Testis (tissue), 2 donors: ENCODE measurements at regions not wholly inside any gene's neighbourhood (a gene's known extent, or its start where the extent isn't known, plus 50 kb on each side); places are given as distances from the start of the nearest gene placed in this dataset.

Experiments
- DNase-seq: peaks from one replicate; pipeline ENCODE4 v3.0.0-alpha.2; 2019
- H3K27ac ChIP-seq, 2 donors: fragments of 200-600 bp; sonication (generic); one replicate each; pipeline ENCODE4 v1.5.1; 2019
- H3K27me3 ChIP-seq: fragments of 200-600 bp; sonication (generic); one replicate; pipeline ENCODE4 v1.5.1; 2019
- H3K36me3 ChIP-seq: fragments of 200-600 bp; sonication (generic); one replicate; pipeline ENCODE4 v1.5.1; 2017; ENCODE audit warnings: low read depth; ENCODE audit errors: missing control alignments
- H3K4me1 ChIP-seq: fragments of 200-600 bp; sonication (generic); one replicate; pipeline ENCODE4 v1.5.1; 2019
- H3K4me3 ChIP-seq, 2 donors: fragments of 200-600 bp; sonication (generic); one replicate each; pipeline ENCODE4 v1.5.1; 2017 to 2019
- H3K9me3 ChIP-seq: fragments of 200-600 bp; sonication (generic); one replicate; pipeline ENCODE4 v1.5.1; 2017
- POLR2A ChIP-seq: fragments of 450-650 bp; IDR thresholded peaks from one replicate; pipeline ENCODE4 v1.6.1; 2017; ENCODE audit warnings: antibody characterized with exemption, mild to moderate bottlenecking, moderate library complexity
- WGBS, 2 donors: methylation state at CpG; one replicate each; pipeline ENCODE4 v1.1.5; 2018; 5-methylcytosine and 5-hydroxymethylcytosine counted together
- intact Hi-C: fragments of 100-400 bp; cut with DNase I; formaldehyde crosslinking; loops from one replicate; pipeline ENCODE4 v1.15.1; 2023; ENCODE audit warnings: low total_unique reads
- TF ChIP-seq, protein P1 (sequence below), 3 experiments: fragments of 450-650 bp in 2 of 3; fragments of 200-600 bp in 1 of 3; sonication (generic) in 1 of 3; IDR thresholded peaks; one replicate each; pipeline ENCODE4 v1.5.1; 2016 to 2019; ENCODE audit warnings: antibody characterized with exemption in 3 of 3, mild to moderate bottlenecking in 2 of 3, moderate library complexity in 1 of 3

DNA sequence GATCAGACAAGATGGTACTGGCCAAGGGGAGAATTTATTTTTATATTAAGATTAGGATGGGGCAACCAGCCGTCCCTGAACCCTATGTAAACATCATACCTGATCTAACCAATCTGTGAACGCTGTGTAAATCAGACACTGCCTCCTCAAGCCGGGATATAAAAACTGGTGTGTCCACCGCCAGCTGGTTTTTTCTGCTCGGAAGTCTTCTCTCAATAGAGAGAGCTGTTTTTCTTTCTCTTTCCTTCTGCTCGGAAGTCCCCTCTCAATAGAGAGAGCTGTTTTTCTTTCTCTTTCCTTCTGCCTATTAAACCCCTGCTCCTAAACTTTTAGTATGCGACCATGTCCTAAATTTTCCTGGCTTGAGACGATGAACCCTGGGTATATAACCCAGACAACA lies 615.5 kb upstream of the NUDT12 start:
- Histone ChIP-seq H3K27me3 (no peaks in the 10 kb centered on the region), H3K4me1 (no peaks in the 10 kb centered on the region), H3K4me3 (no peak overlapping the region), H3K9me3 (no peaks in the 10 kb centered on the region), H3K36me3 (no peaks in the 10 kb centered on the region), H3K27ac (no peak overlapping the region)
- intact Hi-C loops: no loop called here
- 71 to 74% methylated on average over 8 of the region's 8 CpGs for WGBS, 2 donors
- TF ChIP-seq, protein P1, sequence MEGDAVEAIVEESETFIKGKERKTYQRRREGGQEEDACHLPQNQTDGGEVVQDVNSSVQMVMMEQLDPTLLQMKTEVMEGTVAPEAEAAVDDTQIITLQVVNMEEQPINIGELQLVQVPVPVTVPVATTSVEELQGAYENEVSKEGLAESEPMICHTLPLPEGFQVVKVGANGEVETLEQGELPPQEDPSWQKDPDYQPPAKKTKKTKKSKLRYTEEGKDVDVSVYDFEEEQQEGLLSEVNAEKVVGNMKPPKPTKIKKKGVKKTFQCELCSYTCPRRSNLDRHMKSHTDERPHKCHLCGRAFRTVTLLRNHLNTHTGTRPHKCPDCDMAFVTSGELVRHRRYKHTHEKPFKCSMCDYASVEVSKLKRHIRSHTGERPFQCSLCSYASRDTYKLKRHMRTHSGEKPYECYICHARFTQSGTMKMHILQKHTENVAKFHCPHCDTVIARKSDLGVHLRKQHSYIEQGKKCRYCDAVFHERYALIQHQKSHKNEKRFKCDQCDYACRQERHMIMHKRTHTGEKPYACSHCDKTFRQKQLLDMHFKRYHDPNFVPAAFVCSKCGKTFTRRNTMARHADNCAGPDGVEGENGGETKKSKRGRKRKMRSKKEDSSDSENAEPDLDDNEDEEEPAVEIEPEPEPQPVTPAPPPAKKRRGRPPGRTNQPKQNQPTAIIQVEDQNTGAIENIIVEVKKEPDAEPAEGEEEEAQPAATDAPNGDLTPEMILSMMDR (IDR thresholded peaks at IDR 0.05): no peak
- no peak for TF ChIP-seq POLR2A
- no peak for DNase-seq

DNA sequence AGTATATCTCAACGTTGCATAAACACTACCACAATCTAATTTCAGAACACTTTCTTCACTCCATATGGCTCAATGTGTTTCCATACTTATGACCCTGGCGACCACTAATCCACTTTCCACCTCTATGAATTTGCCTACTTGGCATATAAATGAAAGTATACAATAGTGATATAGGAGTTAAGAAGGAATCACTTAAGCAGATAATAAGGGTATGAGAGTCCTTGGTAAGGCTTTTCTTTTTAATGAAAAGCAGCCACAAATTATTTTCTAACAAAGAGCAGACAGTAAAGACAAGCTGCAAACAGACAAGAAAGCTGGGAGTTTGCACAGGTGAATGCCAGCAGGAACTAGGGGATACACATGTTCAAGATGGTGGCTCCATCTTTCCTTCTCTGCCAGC lies 615.1 kb upstream of the NUDT12 start:
- TF ChIP-seq, protein P1 (IDR thresholded peaks at IDR 0.05): no peak
- no peak for TF ChIP-seq POLR2A
- H3K9me3 ChIP-seq: no peaks in the 10 kb centered on the region
- no peaks in the 10 kb centered on the region for H3K36me3 ChIP-seq
- no peaks in the 10 kb centered on the region for H3K27me3 ChIP-seq
- DNase-seq: no peak
- H3K4me1 ChIP-seq: no peaks in the 10 kb centered on the region
- no peak overlapping the region for H3K27ac ChIP-seq
- intact Hi-C loops: no loop called here
- H3K4me3 ChIP-seq: no peak overlapping the region
- WGBS, 2 donors: 81 to 88% methylated on average over 2 of the region's 2 CpGs

DNA sequence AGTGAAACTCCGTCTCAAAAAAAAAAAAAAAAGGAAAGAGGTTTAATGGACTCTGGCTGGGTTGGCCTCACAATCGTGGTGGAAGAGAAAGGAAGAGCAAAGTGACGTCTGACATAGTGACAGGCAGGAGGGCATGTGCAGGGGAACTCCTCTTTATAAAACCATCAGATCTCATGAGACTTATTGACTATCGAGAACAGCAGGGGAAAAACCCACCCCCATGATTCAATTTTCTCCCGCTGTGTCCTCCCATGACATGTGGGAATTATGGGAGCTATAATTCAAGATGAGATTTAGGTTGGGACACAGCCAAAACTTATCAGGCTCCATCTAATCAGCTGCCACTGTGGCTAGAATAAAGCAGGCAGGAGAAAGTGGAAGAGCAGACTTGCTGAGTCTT lies 610.4 kb upstream of the NUDT12 start:
- no peak overlapping the region for H3K27ac ChIP-seq
- intact Hi-C loops: no loop called here
- WGBS, 2 donors: 80 to 83% methylated on average over 5 of the region's 5 CpGs
- DNase-seq: no peak
- H3K27me3 ChIP-seq: no peaks in the 10 kb centered on the region
- H3K36me3 ChIP-seq: no peaks in the 10 kb centered on the region
- H3K4me3 ChIP-seq: no peak overlapping the region
- TF ChIP-seq, protein P1 (IDR thresholded peaks at IDR 0.05): no peak
- no peak for TF ChIP-seq POLR2A
- no peaks in the 10 kb centered on the region for H3K9me3 ChIP-seq
- H3K4me1 ChIP-seq: no peaks in the 10 kb centered on the region

DNA sequence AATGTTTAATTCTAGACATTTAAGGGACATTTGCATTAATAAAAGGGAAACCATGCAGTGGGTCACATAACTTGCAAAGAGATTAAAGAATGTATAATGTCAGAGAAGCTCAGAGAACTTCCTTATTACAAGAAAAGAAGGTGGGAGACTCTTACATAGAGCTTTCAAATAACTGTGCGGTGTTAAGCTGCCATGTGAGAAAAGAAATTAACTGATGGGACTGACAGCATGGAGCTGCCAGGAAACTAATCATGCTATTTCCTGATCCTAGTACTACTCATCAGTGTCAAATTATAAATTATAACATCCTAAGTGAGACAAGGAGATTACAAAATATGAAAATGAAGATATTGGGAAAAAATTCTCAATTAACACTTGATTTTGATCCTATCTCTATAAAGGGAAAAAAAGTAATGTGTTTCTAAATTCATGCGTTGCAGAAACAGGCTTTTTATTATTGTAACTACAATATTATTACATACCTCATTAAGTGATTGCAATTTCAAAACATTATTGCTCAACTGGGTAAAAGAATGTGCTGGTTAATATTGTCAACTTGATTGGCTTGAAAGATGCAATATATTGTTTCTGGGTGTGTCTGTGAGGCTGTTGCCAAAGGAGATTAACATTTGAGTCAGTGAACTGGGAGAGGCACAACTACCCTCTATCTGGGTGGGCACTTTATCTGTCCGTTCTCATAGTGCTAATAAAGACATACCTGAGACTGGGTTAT lies 609.5 kb upstream of the NUDT12 start:
- intact Hi-C loops: no loop called here
- Histone ChIP-seq H3K4me1 (no peaks in the 10 kb centered on the region), H3K27me3 (no peaks in the 10 kb centered on the region), H3K9me3 (no peaks in the 10 kb centered on the region), H3K36me3 (no peaks in the 10 kb centered on the region), H3K27ac (no peak overlapping the region), H3K4me3 (no peak overlapping the region)
- no peak for DNase-seq
- TF ChIP-seq POLR2A: no peak
- WGBS, 2 donors: 79 to 82% methylated on average over 3 of the region's 3 CpGs

DNA sequence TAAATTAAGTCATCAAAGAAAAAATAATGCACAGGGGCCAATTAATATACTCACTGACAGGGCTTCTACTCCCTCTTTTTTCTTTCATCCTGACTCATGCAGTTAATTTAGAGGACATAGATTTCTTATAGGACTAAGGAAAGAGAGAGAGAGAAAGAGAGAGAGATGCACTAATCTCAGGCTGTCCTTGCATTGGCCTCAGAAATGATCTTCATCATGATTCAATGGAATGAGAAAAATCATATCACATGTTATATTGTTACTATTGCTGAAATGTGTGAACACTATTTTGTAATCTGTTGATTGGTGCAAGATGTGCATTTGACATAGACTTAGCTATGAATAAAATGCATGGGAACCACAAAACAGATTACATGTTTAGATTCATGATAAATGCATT lies 608.3 kb upstream of the NUDT12 start:
- no peaks in the 10 kb centered on the region for H3K4me1 ChIP-seq
- no peaks in the 10 kb centered on the region for H3K27me3 ChIP-seq
- no peak for TF ChIP-seq POLR2A
- TF ChIP-seq, protein P1 (IDR thresholded peaks at IDR 0.05): no peak
- H3K36me3 ChIP-seq: no peaks in the 10 kb centered on the region
- no peak for DNase-seq
- intact Hi-C loops: no loop called here
- no peaks in the 10 kb centered on the region for H3K9me3 ChIP-seq
- no peak overlapping the region for H3K4me3 ChIP-seq
- H3K27ac ChIP-seq: no peak overlapping the region
